Activated T-helper 1 cell treated with Interleukin-2 at 50 U/mL for 16 hours (primary cell): ENCODE measurements at regions not wholly inside any gene's neighbourhood (a gene's known extent, or its start where the extent isn't known, plus 50 kb on each side); places are given as distances from the start of the nearest gene placed in this dataset.

Experiments used
- DNase-seq: peaks from one replicate; pipeline ENCODE4 v3.0.0-alpha.2; 2020; ENCODE audit warnings: low read depth

DNA sequence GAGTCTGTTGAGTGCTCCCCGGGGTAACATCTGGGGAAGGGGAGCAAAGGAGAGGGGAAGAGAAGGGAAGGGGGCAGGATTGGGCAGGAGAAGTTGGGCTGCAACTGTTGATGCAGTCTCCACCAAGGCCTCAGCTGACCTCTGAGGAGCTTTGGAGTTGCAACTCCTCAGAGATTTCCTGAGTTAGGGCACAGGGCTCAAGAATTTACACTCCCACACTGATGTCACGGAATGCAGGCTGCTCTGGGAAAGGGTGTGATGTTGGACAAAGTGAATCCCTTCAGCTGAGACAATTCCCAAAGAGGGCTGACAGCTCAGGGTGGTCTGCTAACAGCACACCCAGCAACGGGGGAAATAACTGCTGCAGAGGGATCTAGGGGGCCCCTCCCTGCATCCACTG lies 295.6 kb downstream of the PCNX1 start:
- no peak for DNase-seq

DNA sequence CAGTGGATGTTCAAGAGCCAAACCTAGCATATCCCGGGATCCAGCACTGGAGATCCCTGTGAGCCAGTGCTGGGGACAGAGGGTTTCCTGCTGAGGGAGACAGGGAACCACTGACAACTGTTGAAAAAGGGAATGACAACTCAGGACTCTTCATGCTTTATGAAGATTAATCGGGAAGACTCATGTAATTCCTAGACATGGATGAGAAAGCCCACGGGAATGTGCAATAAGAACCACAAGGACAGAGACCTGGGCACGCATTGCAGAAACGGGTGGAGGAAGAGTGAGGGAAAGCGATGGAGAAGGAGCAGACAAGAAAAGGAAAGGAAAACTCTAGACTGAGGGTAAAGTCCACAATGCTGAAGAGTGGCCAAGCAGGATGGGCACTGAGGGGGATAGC lies 296.0 kb downstream of the PCNX1 start:
- DNase-seq, result no peak

DNA sequence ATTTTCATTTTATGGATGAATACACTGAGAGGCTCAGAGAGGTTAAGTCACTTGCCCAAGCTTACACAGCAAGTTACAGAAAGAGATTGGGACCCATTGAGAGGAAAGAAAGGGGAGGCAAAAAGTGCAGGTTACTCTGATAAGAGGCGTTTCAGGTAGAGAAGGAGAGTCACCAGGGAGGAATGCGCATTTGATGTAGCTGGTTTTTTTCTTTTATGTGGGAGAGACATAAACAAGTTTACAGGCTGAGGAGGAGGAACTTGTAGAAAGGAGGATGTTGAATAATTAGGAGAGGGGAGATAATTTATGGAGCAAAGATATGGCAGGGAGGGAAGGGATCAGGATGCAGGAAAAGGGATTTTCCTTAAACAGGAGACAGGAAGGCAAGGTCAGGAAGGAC lies 297.0 kb downstream of the PCNX1 start:
- no peak for DNase-seq

DNA sequence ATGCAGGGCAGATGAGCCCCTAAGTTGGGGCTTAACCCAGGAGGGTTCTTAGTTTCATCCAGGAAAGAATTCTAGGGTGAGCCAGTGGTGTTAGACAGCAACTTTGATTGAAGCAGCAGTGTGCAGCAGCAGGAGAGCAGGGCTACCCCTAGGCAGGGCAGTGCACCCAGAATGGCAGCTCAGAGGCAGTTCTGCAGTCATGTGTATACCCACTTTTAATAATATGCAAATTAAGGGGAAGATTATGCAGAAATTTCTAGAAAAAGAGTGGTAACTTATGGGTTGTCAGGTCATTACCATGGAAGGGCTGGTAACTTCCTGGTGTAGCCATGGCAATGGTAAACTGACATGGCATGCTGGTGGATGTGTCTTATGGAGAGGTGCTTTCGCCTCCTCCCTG lies 297.5 kb downstream of the PCNX1 start:
- no peak for DNase-seq

DNA sequence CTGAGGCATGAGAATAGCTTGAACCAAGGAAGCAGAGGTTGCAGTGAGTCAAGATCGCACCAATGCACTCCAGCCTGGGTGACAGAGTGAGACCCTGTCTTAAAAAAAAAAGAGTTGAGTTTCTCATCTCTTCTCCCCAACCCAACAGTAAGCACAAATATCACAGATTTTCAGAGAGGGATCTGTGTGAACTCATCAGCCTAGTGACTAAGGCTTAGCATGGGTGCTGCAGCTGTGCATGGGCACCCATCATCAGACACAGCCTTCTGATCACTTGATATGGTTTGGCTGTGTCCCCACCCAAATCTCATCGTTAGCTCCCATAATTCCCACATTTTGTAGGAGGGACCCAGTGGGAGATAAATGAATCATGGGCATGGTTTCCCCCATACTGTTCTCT lies 298.9 kb downstream of the PCNX1 start:
- no peak for DNase-seq

DNA sequence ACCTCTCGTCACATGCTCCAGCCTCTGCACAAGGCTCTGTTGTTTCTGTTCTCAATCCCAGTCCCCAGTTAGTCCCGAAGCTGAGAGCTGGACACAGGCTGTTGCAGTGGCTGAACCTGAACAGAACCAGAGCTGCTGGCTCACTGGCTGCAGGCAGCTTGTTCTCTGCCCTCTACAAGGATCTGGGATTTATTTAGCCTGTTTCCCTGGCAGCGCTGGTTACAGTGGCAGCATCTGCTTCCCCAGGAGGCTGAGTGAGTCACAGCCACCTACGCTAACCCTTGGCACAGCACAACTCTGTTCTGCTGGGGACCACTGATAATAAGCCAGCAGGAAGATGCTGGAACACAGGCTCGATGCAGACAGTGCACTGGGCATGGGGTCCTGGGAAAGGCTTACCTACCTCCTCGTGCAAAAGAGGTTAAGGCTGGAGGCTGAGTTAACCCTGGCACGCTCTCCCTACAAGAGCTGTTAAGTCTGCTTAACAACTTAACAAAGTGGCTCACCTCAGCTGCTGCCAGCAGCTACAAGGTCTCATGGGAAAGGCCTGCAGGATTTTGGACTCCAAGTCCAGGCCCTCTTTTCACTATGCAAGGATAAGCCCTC lies 299.6 kb downstream of the PCNX1 start:
- no peak for DNase-seq

DNA sequence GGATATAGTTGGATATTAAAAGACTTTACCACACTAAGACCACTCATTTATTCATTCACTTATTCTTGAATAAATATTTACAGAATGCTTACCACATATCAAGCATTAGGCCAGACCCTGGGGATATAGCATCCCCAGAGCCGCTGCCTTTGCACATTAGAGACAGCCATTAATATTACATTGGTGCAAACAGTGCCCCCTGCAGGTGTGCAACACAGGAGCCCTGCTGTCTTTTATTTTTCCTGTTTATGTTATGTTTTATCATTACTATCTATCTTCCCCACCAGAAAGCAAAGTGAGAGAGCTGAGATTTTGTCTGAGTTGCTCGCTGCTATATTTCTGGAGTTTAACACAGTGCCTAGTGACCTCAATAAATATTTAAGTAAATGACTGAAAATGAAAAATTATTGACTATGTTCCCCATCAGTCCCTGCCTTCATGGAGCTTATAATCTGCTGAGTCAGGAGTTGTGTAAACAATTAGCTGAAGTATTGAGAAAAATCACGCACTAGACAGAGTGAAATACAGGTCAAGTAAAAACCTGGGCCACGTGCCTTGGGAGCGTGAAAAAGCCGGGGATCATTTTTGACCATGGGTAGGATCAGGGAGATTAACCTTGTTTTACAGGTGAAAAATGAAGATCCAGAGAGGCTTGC lies 301.6 kb downstream of the PCNX1 start:
- DNase-seq, result no peak

DNA sequence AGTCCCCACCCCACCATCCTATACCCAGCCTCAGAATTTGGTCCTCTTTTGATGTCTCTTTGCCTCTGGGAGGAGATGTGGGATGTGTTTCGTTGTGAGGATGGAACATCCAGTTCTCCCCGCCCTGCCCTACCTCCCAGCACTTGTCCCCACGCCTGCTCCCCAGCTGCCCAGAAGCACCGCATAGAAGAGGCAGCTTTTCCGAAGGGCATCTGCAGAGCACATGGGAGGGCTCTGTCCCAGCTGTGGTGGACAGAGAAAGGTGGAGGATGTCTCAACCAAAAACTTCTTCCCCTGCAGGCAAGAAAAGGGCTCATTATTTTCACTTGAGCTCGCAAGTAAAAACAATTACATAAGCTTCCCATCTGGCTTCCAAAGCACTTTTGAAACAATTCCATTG lies 302.6 kb downstream of the PCNX1 start:
- no peak for DNase-seq

DNA sequence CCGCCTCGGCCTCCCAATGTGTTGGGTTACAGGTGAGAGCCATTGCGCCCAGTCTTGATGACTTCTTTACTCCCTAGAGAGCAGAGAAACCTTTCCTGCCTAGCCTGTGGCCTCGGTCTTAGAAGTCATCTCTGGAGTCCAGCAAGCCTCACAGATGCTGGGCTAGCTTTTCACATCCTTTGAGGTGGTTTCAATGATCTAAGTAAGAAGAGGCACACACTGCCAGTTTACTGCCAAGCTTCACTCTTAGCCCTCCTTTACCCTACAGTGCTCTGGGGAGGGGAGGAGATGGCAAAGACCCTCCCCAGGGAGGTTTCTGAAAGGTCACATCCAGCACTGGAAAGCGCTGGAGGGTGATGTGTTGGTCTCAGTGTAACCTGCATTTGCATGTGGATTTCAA lies 304.8 kb downstream of the PCNX1 start:
- no peak for DNase-seq

DNA sequence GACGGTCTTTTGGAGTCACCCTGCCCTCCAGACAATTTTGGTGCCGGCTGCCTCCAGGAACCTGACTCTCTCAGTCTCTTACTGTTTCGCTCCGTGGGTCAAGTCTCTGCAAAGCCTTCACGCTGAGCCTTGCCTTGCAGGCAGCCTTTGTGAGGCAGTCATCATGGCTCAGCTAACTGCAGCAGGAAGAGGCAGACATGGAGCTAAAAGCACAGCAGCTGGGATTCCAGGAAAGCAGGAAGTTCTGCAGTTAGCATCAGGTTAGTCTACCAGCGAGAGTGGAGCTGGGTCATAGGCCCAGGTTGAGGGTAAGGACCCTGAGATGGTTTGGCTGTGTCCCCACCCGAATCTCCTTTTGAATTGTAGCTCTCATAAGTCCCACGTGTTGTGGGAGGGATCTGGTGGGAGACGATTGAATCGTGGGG lies 305.4 kb downstream of the PCNX1 start:
- no peak for DNase-seq

DNA sequence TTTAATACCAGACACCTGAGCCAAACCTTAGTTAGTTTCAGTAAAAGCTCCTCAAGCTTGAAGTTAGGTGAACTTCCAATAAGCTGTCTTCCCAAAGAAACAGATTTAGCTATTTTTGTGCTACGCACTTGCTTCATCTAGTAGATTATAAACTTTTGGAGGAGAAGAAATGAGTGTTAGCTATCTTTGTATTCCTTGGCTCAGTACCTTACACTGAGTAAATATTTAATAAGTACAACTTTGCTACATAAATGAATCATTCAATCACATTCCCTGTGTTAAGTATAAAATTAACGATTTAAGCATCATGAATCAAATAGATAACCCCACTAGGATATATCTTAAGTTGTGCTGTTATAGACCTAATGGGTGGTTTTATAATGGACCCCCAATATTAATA lies 307.0 kb downstream of the PCNX1 start:
- no peak for DNase-seq

DNA sequence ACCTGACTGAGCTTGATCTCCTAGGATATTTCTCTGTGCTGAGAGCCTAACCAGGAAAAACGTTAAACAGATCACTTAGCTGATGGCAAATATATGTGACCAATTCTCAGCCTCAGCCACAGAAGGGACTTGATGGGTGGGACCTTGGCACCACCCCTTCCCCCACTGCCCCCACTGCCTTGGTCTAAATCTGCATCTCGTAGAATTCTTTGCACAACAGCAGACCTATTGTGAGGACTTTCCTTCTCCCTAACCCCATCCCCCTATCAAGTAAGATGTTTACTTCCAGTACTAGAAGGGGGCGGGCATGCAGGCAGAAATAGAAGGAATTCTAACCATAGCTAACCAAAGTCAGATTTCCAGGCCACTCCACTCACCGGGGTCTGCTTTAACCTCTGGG lies 313.2 kb downstream of the PCNX1 start:
- DNase-seq, result no peak

DNA sequence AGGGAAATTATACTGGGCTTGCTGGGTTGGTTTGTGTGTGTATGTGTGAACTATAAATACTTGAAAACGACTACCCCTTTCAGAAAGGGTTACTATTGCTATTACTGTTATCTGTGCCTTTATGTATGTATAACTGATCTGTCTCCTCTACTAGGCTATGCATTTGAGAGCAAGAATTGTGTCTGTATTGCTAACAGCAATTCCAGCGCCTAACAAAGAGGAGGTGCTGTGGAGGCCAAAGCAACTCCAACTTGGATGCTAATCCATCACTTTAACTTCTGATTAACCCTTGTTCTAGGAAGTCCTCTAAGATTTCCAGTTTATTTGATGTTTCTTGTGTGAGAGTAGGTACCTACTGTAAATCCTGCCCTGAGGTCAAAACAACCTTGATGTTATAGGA lies 313.9 kb downstream of the PCNX1 start:
- no peak for DNase-seq

DNA sequence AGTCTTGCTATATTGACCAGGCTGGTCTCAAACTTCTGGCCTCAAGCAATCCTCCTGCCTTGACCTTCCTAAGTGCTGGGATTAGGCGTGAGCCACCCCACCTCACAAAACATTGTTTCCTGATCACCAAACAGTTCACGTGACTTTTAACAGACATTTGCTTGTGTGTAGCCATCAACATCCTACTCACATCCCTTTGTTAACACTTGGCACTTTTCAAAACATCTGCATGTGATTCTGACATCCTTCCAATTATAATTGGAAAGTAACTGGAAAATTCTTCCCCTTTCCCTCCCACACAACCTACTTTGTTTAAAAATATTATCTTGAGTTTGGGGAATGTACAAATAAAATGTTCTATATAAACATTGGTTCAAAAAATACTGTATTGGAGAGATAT lies 317.9 kb downstream of the PCNX1 start:
- no peak for DNase-seq

DNA sequence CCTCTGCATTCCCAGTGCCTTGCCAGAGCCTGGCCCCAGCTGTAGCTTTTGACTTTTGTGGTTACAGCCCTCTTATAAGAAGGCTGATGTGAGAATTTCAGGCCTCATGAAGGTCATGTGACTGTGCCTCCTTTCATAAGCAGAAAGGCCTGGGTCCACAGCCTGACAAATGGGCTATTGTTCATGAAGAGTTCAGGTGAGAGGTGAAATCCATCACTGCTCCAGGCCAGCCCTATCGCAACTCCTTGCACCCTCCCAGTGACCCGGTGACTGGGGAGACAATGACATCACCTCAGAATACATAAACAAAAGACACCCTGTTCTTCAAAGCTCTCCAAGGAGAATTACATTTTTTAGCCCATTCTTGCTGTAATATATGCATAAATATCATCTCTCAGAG lies 321.5 kb downstream of the PCNX1 start:
- DNase-seq, result no peak

DNA sequence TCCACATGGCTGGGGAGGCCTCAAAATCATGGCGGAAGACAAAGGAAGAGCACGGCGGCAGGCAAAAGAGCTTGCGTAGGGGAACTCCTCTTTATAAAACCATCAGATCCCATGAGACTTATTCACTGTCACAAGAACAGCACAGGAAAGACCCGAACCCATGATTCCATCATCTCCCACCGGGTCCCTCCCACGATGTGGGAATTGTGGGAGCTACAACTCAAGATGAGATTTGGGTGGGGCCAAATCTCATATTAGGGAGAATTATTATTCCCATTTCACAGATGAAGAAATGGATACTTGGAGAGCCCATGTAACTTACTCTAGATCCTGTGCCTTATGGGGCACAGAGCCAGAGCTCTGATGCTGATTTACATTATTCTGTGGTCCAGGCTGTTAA lies 322.6 kb downstream of the PCNX1 start:
- no peak for DNase-seq

DNA sequence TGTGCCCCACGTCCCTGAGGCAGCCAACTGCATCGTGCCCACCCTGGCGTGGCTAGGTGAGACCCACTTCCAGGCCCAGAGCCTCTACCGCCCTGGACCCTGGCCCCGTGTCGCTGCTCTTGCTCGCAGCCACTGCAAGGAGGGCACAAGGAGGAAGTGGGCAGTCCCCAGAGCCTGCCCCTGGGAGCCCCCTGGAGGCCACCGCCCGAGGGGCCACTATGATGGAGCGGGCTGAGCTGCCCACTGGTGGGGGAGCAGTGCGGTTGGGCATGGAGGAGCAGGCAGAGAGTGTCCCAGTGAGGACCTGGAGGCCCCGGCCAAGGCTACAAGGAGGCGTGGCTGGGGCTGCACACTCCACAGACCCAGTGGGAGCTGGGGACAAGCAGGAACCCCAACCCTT lies 323.6 kb downstream of the PCNX1 start:
- no peak for DNase-seq

DNA sequence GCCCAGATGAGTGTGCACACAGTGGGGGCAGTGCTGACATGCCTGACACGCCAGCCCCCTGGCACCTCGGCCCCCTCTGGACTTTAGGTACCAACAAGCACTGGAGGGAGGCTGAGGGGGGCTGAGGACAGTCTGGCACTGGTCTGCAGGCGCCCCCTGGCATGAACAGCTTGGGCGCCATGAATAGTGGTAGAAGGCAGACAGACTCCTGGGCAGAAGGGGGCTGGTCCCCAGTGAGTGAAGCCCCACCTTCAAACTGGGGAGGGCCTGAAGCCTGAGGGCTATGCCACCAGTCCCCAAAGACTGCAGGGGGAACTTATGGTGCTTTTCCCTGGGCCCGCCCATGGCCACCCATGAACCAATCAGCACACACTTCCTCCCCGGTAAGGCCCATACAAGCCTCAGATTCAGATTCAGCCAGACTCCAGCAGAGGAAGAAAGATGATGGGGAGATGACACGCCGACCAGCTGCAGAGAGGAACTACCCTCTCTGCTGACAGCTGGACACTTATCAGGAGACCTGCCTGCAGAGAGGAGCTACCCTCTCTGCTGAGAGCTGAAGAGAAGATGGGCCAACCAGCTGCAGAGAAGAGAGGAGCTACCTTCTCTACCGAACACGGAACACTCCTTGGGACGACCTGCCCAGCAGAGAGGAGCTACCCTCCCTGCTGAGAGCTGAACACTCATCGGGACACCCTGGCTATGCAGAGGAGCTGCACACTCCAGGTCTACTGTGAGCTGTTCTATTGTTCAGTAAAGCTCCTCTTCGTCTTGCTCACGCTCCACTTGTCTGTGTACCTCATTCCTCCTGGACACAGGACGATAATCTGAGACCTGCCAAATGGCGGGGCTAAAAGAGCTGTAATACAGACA lies 324.5 kb downstream of the PCNX1 start:
- DNase-seq, result no peak

DNA sequence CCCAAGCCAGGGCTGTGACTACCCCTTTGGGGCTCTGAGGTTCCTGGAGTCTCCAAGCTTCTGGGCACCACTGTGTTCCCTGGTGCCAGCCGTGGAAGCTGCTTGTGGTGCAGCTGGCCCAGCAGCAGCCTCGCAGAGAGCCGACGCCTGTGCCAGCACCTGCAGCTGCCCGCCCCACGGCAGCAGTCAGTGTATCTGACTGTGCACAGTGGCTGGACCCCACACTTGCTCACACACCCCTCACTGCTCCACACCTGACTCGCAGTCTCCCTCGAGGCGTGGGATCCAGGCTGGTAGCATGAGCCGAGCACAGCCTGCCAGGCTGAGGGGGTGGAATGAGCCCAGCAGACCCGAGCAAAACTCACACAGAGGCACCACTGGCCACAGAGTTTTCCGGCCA lies 325.2 kb downstream of the PCNX1 start:
- DNase-seq, result no peak

DNA sequence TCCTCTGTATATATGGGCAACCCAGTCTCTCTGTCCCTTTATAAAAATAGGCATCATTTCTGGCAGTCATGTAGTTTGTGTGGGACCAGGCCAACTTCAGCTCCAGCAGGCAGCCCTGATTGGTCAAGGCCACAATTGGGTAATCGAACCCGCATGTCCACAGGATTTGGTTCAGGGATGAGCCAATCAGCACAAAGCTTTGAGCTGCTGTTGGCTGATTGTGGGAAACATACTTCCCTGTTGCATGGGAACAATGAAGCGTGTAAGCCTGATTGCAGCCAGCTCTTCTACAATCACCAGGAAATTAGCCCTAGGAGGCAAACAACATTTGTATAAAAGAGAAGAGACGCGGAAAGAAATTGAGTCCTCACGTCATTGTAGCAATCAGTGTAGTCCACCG lies 328.6 kb downstream of the PCNX1 start:
- DNase-seq, result no peak

DNA sequence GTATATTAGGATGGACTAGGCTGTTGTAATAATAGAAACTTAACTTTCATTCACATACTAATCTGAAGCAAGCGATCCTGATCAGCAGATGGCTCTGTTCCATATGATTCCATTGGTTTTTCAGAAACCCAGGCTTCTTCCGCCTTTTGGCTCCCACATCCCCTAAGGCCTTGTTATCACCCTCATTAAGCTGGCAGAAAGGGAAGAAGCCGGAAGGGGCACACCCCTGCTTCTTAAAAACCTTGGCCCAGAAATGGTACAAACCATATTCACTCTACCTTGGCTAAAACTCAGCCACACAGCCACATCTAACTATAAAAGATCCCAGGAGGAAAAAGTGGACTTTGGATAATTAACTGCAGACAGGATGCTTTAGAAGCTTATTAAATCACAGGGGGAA lies 329.2 kb downstream of the PCNX1 start:
- DNase-seq, result no peak

DNA sequence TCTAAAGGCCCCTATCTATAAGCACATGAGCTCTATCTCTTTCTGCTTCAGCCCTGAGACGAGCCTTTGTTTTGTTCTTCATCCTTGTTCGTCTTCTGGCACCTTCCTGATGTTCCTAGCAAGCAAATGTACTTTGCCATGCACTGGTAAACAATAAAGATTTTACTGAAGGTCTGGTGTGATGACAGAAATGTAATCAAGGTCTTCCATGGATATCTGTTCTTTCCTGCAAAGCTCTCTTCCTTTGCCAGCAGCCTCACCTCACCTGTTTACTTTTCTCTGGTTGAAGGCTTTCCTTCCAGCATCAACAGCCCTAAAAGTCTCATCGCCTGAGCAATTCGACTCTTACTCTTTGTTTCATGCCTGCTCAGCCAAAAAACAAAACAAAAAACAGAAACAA lies 330.3 kb downstream of the PCNX1 start:
- DNase-seq, result no peak

DNA sequence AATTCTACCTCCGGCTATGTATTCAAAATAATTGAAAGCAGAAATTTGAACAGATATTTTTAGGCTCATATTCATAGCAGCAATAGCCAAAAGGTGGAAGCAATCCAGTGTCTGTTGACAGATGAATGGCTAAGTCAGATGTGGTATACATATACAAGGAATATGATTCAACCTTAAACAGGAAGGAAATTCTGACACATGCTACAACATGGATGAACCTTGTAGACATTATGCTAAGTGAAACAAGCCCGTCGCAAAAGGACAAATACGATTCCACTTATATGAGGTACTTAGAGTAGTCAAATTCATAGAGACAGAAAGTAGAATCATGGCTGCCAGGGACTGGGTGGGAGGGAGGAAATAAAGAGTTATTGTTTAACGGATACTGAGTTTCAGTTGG lies 331.6 kb downstream of the PCNX1 start:
- DNase-seq, result no peak
